Neuronal stem cell (in vitro differentiated cells): ENCODE measurements at regions not wholly inside any gene's neighbourhood (a gene's known extent, or its start where the extent isn't known, plus 50 kb on each side); places are given as distances from the start of the nearest gene placed in this dataset.

Experiments used
- DNase-seq: peaks from one replicate; pipeline ENCODE4 v3.0.0-alpha.2; 2013; ENCODE audit warnings: low spot score
- H2AFZ ChIP-seq: one replicate; pipeline ENCODE4 v1.6.1; 2013; ENCODE audit warnings: mild to moderate bottlenecking, low read length, inconsistent platforms
- H2AK5ac ChIP-seq: 2 replicates; pipeline ENCODE4 v1.6.1; 2013; ENCODE audit warnings: low read depth, mild to moderate bottlenecking, inconsistent platforms, low read length, moderate library complexity, mixed read lengths
- H2BK120ac ChIP-seq: 2 replicates; pipeline ENCODE4 v1.6.1; 2013; ENCODE audit warnings: low read depth, mild to moderate bottlenecking, inconsistent platforms, low read length, moderate library complexity, mixed read lengths
- H2BK12ac ChIP-seq: one replicate; pipeline ENCODE4 v1.6.1; 2013; ENCODE audit warnings: low read length, inconsistent platforms
- H2BK15ac ChIP-seq: 2 replicates; pipeline ENCODE4 v1.6.1; 2013; ENCODE audit warnings: mild to moderate bottlenecking, low read length, inconsistent platforms, mixed read lengths
- H2BK5ac ChIP-seq: one replicate; pipeline ENCODE4 v1.6.1; 2013; ENCODE audit warnings: inconsistent platforms, mild to moderate bottlenecking, low read length, moderate library complexity
- H3K14ac ChIP-seq: one replicate; pipeline ENCODE4 v1.6.1; 2013; ENCODE audit warnings: low read length, inconsistent platforms
- H3K18ac ChIP-seq: 2 replicates; pipeline ENCODE4 v1.6.1; 2013; ENCODE audit warnings: low read length, inconsistent platforms
- H3K23ac ChIP-seq: 2 replicates; pipeline ENCODE4 v1.6.1; 2013; ENCODE audit warnings: low read depth, mild to moderate bottlenecking, mixed read lengths, low read length, inconsistent platforms; ENCODE audit not compliant: poor library complexity
- H3K27ac ChIP-seq: replicated peaks from 3 replicates; pipeline ENCODE4 v1.5.1; 2013; ENCODE audit warnings: low read length, inconsistent platforms
- H3K27me3 ChIP-seq, 3 experiments: 2 replicates each; pipeline ENCODE4 v1.6.1; 2013; ENCODE audit warnings: low read length in 3 of 3, mild to moderate bottlenecking in 2 of 3, inconsistent platforms in 1 of 3, low read depth in 1 of 3, mixed read lengths in 1 of 3, moderate library complexity in 1 of 3; ENCODE audit not compliant: control insufficient read depth in 3 of 3, insufficient read depth in 3 of 3
- H3K36me3 ChIP-seq, 2 donors: replicated peaks in 1 of 2; 2 replicates each; pipeline ENCODE4 v1.6.1; 2013; ENCODE audit warnings: low read length in 2 of 2; ENCODE audit not compliant: control insufficient read depth in 2 of 2, insufficient read depth in 2 of 2
- H3K4ac ChIP-seq: 2 replicates; pipeline ENCODE4 v1.6.1; 2013; ENCODE audit warnings: inconsistent platforms, mild to moderate bottlenecking, low read length, moderate library complexity
- H3K4me1 ChIP-seq, 2 donors: 1 replicate in 1 of 2; 2 replicates in 1 of 2; pipeline ENCODE4 v1.6.1; 2013; ENCODE audit warnings: low read length in 2 of 2, low read depth in 1 of 2; ENCODE audit not compliant: control insufficient read depth in 2 of 2, insufficient read depth in 1 of 2
- H3K4me2 ChIP-seq: one replicate; pipeline ENCODE4 v1.6.1; 2013; ENCODE audit warnings: mild to moderate bottlenecking, low read length, inconsistent platforms; ENCODE audit not compliant: insufficient read depth, poor library complexity, severe bottlenecking
- H3K4me3 ChIP-seq, 2 donors: 2 replicates each; pipeline ENCODE4 v1.5.1; 2013; ENCODE audit warnings: low read length in 2 of 2, mild to moderate bottlenecking in 2 of 2, inconsistent platforms in 1 of 2, moderate library complexity in 1 of 2
- H3K79me1 ChIP-seq: one replicate; pipeline ENCODE4 v1.6.1; 2013; ENCODE audit warnings: low read depth, mild to moderate bottlenecking, inconsistent platforms, low read length, moderate library complexity
- H3K9ac ChIP-seq: one replicate; pipeline ENCODE4 v1.6.1; 2013; ENCODE audit warnings: mild to moderate bottlenecking, low read depth, low read length, inconsistent platforms; ENCODE audit not compliant: poor library complexity
- H3K9me3 ChIP-seq, 2 donors: replicated peaks in 1 of 2; 2 replicates each; pipeline versions ENCODE3 to v1.6.1; 2013; ENCODE audit warnings: low read length in 2 of 2, mild to moderate bottlenecking in 2 of 2, inconsistent platforms in 1 of 2, low read depth in 1 of 2, mixed read lengths in 1 of 2, moderate library complexity in 1 of 2; ENCODE audit not compliant: control insufficient read depth in 2 of 2, insufficient read depth in 1 of 2
- H4K8ac ChIP-seq: one replicate; pipeline ENCODE4 v1.6.1; 2013; ENCODE audit warnings: low read depth, mild to moderate bottlenecking, inconsistent platforms, low read length, moderate library complexity
- H4K91ac ChIP-seq: one replicate; pipeline ENCODE4 v1.6.1; 2013; ENCODE audit warnings: low read length, low read depth, mild to moderate bottlenecking, inconsistent platforms; ENCODE audit not compliant: poor library complexity
- whole genome bisulfite sequencing, 2 donors: extraction: QIAGEN DNeasy Blood & Tissue Kit; methylation state at CpG; one replicate each; pipeline ENCODE4 v1.1.7; 2013; ENCODE audit warnings: missing lambda C conversion rate in 2 of 2, mixed read lengths in 1 of 2; ENCODE audit not compliant: insufficient read length in 2 of 2, insufficient replicate concordance in 1 of 2; ENCODE audit errors: extremely low coverage in 2 of 2; 5-methylcytosine and 5-hydroxymethylcytosine counted together

DNA sequence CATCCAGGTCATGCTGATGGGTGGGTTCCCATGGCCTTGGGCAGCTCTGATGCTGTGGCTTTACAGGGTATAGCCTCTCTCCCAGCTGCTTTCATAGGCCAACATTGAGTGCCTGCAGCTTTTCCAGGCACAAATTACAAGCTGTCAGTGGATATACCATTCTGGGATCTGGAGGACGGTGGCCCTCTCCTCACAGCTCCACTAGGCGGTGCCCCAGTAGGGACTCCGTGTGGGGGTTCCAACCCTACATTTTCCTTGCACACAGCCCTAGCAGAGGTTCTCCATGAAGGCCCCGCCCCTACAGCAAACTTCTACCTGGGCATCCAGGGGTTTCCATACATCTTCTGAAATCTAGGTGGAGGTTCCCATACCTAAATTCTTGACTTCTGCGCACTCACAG lies 602.6 kb upstream of the HS3ST5 start:
- no peak overlapping the region for H3K14ac ChIP-seq
- no peak overlapping the region for H2BK12ac ChIP-seq
- no peaks in the 10 kb centered on the region for H3K9me3 ChIP-seq
- H3K4me1 ChIP-seq: peaks cover 0 to 3% of the 10 kb centered on the region in 2 donors
- no peak overlapping the region for H3K23ac ChIP-seq
- H2AFZ ChIP-seq: no peak overlapping the region
- no peak overlapping the region for H4K91ac ChIP-seq
- H3K4me3 ChIP-seq: no peak overlapping the region
- no peak overlapping the region for H3K9ac ChIP-seq
- H2BK15ac ChIP-seq: no peak overlapping the region
- no peak for DNase-seq
- H2BK120ac ChIP-seq: no peak overlapping the region
- no CpG with 5 or more reads among the region's 5 CpGs for WGBS, 2 donors
- H3K27ac ChIP-seq: no peak overlapping the region
- no peaks in the 10 kb centered on the region for H3K36me3 ChIP-seq
- H2BK5ac ChIP-seq: no peak overlapping the region
- H3K4ac ChIP-seq: no peak overlapping the region
- H3K79me1 ChIP-seq: no peaks in the 10 kb centered on the region
- peaks cover 0 to 6% (median 0%) of the 10 kb centered on the region in 3 experiments for H3K27me3 ChIP-seq
- H2AK5ac ChIP-seq: no peak overlapping the region
- no peak overlapping the region for H3K4me2 ChIP-seq
- no peak overlapping the region for H4K8ac ChIP-seq
- H3K18ac ChIP-seq: no peak overlapping the region

DNA sequence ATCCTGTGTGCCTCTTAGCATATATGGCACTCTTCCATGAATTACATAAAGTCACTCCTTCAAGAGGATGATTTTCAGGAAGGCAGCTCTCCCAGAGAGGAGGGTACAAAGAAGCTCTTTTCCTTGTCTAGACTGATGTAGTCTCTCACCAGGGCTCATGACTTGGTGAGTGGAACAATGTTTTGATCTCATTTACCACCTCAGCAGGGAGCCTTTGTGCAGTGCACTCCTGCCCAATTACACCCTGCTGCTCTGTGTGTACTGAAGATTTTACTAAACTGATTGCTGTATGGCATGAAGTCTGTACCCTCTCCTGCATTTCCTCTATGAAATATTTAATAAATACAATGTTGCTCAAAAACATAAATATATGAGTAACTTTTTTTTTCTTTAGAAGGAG lies 598.3 kb upstream of the HS3ST5 start:
- Histone ChIP-seq H2AFZ (no peak overlapping the region), H2BK5ac (no peak overlapping the region), H2BK12ac (no peak overlapping the region), H3K79me1 (no peaks in the 10 kb centered on the region), H4K91ac (no peak overlapping the region), H2AK5ac (no peak overlapping the region), H3K14ac (no peak overlapping the region), H3K4me2 (no peak overlapping the region), H3K18ac (no peak overlapping the region), H2BK120ac (no peak overlapping the region), H3K4me1 (peaks cover 0 to 9% of the 10 kb centered on the region in 2 donors), H3K27me3 (peaks cover 0 to 8% (median 3%) of the 10 kb centered on the region in 3 experiments), H3K4me3 (no peak overlapping the region), H3K23ac (no peak overlapping the region), H3K27ac (no peak overlapping the region), H2BK15ac (no peak overlapping the region), H3K9ac (no peak overlapping the region), H3K9me3 (no peaks in the 10 kb centered on the region), H4K8ac (no peak overlapping the region), H3K36me3 (no peaks in the 10 kb centered on the region), H3K4ac (no peak overlapping the region)
- DNase-seq: peak; percentile 31

DNA sequence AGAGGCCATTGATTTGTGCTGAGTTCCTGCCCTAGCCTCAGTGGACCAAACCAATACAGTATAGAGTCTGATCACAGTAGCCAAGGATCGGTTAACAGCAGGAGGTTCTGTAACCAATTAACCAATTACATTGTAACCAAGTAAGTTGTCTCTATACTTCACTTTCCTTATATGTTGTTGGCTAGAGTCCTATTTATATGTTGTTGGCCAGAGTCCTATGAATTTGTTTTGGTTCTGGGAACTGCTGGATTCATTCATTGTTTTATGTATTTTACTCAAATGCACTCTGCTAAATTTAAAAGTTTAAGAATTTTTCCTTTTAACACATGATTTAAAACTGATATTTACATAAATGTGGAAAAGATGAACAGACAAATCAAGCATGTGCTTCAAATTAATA lies 597.4 kb upstream of the HS3ST5 start:
- no peak overlapping the region for H4K8ac ChIP-seq
- H3K4me2 ChIP-seq: no peak overlapping the region
- no peak overlapping the region for H2BK15ac ChIP-seq
- H3K27me3 ChIP-seq: peaks cover 0 to 8% (median 3%) of the 10 kb centered on the region in 3 experiments
- no peak overlapping the region for H3K14ac ChIP-seq
- no peak overlapping the region for H3K9ac ChIP-seq
- peaks cover 0 to 9% of the 10 kb centered on the region in 2 donors for H3K4me1 ChIP-seq
- H3K79me1 ChIP-seq: no peaks in the 10 kb centered on the region
- no peak overlapping the region for H2BK120ac ChIP-seq
- no peak for DNase-seq
- WGBS, 2 donors: no CpG with 5 or more reads among the region's 1 CpG
- no peak overlapping the region for H3K23ac ChIP-seq
- no peak overlapping the region for H2AK5ac ChIP-seq
- no peak overlapping the region for H4K91ac ChIP-seq
- no peaks in the 10 kb centered on the region for H3K9me3 ChIP-seq
- H3K4me3 ChIP-seq: no peak overlapping the region
- no peak overlapping the region for H2BK5ac ChIP-seq
- no peak overlapping the region for H3K27ac ChIP-seq
- no peak overlapping the region for H3K18ac ChIP-seq
- H2AFZ ChIP-seq: no peak overlapping the region
- H2BK12ac ChIP-seq: no peak overlapping the region
- H3K36me3 ChIP-seq: no peaks in the 10 kb centered on the region
- no peak overlapping the region for H3K4ac ChIP-seq

DNA sequence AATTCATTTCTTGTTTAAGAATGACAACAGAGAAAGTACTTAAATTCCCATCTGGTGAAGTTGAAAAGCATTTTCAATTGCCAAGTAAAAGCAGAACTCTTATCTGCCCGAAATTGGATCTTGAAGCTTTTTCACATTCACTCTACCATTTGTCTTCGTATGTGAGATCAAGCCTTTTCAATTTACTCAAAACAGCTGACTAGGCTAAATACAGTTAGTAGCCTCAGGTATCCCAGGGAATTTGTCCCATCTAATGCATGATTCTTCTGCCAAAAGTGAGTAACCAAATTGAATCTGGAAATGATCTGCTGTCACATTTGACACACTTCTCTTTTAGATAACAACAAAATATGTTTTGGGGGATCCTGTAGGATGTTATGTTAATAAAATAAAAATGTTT lies 596.8 kb upstream of the HS3ST5 start:
- Histone ChIP-seq H2BK15ac (no peak overlapping the region), H3K4me1 (peaks cover 0 to 9% of the 10 kb centered on the region in 2 donors), H2BK120ac (no peak overlapping the region), H3K4ac (no peak overlapping the region), H4K91ac (no peak overlapping the region), H3K4me2 (no peak overlapping the region), H3K9me3 (no peaks in the 10 kb centered on the region), H3K18ac (no peak overlapping the region), H4K8ac (no peak overlapping the region), H2BK12ac (no peak overlapping the region), H2AFZ (no peak overlapping the region), H3K27me3 (peaks cover 0 to 8% (median 3%) of the 10 kb centered on the region in 3 experiments), H3K14ac (no peak overlapping the region), H2BK5ac (no peak overlapping the region), H3K23ac (no peak overlapping the region), H3K27ac (no peak overlapping the region), H3K36me3 (no peaks in the 10 kb centered on the region), H2AK5ac (no peak overlapping the region), H3K9ac (no peak overlapping the region), H3K4me3 (no peak overlapping the region), H3K79me1 (no peaks in the 10 kb centered on the region)
- no CpG with 5 or more reads among the region's 2 CpGs for WGBS, 2 donors
- DNase-seq: no peak
